Testis (tissue), 2 donors: ENCODE measurements at regions not wholly inside any gene's neighbourhood (a gene's known extent, or its start where the extent isn't known, plus 50 kb on each side); places are given as distances from the start of the nearest gene placed in this dataset.

Experiments
- POLR2A ChIP-seq: fragments of 450-650 bp; IDR thresholded peaks from one replicate; pipeline ENCODE4 v1.6.1; 2017; ENCODE audit warnings: antibody characterized with exemption, mild to moderate bottlenecking, moderate library complexity
- TF ChIP-seq, protein P1 (sequence below), 3 experiments: fragments of 450-650 bp in 2 of 3; fragments of 200-600 bp in 1 of 3; sonication (generic) in 1 of 3; IDR thresholded peaks; one replicate each; pipeline ENCODE4 v1.5.1; 2016 to 2019; ENCODE audit warnings: antibody characterized with exemption in 3 of 3, mild to moderate bottlenecking in 2 of 3, moderate library complexity in 1 of 3

- TF ChIP-seq, protein P1, sequence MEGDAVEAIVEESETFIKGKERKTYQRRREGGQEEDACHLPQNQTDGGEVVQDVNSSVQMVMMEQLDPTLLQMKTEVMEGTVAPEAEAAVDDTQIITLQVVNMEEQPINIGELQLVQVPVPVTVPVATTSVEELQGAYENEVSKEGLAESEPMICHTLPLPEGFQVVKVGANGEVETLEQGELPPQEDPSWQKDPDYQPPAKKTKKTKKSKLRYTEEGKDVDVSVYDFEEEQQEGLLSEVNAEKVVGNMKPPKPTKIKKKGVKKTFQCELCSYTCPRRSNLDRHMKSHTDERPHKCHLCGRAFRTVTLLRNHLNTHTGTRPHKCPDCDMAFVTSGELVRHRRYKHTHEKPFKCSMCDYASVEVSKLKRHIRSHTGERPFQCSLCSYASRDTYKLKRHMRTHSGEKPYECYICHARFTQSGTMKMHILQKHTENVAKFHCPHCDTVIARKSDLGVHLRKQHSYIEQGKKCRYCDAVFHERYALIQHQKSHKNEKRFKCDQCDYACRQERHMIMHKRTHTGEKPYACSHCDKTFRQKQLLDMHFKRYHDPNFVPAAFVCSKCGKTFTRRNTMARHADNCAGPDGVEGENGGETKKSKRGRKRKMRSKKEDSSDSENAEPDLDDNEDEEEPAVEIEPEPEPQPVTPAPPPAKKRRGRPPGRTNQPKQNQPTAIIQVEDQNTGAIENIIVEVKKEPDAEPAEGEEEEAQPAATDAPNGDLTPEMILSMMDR (IDR thresholded peaks at IDR 0.05), result no peak
- no peak for TF ChIP-seq POLR2A
These were observed 63.8 kb upstream of the RERGL start for GRCh38 chr12:18153826-18154225.
